ENCODE measurements at regions not wholly inside any gene's neighbourhood (a gene's known extent, or its start where the extent isn't known, plus 50 kb on each side); places are given as distances from the start of the nearest gene placed in this dataset.

- FAIRE-seq = no peak
- peak overlapping the region; percentile 46; the same call in 1 of the 2 replicates for H2AFZ ChIP-seq (ENCODE audit: low read length)
- peak overlapping the region; percentile 5; the same call in 1 of the 2 replicates for H2BK5ac ChIP-seq (ENCODE audit: low read depth, low read length)
- H3K9me3 ChIP-seq (ENCODE audit: insufficient read depth in 2 of 2, low read depth in 1 of 2, low read length in 1 of 2) = no peaks in the 10 kb centered on the region
- no peak overlapping the region for H3K27ac ChIP-seq (ENCODE audit: low read depth, low read length)
- peak overlapping the region in 1 of 2 experiments; percentile 33; a peak in 1 of 4 replicates for H3K4me2 ChIP-seq (ENCODE audit: insufficient read depth in 1 of 2, low read depth in 2 of 2, low read length in 2 of 2)
- DNase-seq (ENCODE audit: low read depth in 1 of 2, low spot score in 2 of 2) = no peak
- no peak overlapping the region for H2BK15ac ChIP-seq (ENCODE audit: low read length)
- no peak overlapping the region for H4K5ac ChIP-seq (ENCODE audit: insufficient read length, low read depth, low read length)
- ChIA-PET POLR2A (ENCODE audit: partially characterized antibody) (no interaction called here), CTCF (ENCODE audit: partially characterized antibody) (interaction anchor here (0.6 to 1.1 kb wide), 2 partner anchors 15 to 148 kb away, joined by 3 to 5 read pairs; no protein-coding TSS in a partner anchor)
- 56% methylated on average over 7 of the region's 7 CpGs; no CpG with 5 or more reads in 1 of the 2 experiments for WGBS, 2 experiments (ENCODE audit: extremely low coverage in 1 of 2, insufficient coverage in 1 of 2, insufficient read length in 1 of 2, insufficient replicate concordance in 2 of 2, low coverage in 1 of 2, low lambda C conversion rate in 2 of 2, missing lambda C conversion rate in 1 of 2)
- H3K27me3 ChIP-seq (replicated peaks in 1 of 4; ENCODE audit: control insufficient read depth in 3 of 4, extremely low read depth in 1 of 4, insufficient read depth in 3 of 4, low read length in 3 of 4) = no peaks in the 10 kb centered on the region
- H3K23me2 ChIP-seq (ENCODE audit: low read depth, low read length) = no peaks in the 10 kb centered on the region
- no peak overlapping the region for H3K4me3 ChIP-seq (ENCODE audit: extremely low read depth in 1 of 4, insufficient read depth in 2 of 4, low read depth in 3 of 4, low read length in 4 of 4)
- H2BK12ac ChIP-seq (ENCODE audit: low read depth, low read length) = 0 out of 2 replicates have a peak overlapping the region, but pooled peaks have one; percentile 6
- H4K91ac ChIP-seq (replicated peaks; ENCODE audit: insufficient read length, low read length) = no peak overlapping the region
- H3K18ac ChIP-seq (ENCODE audit: extremely low read depth, low read length) = 0 out of 2 replicates have a peak overlapping the region, but pooled peaks have one; percentile 34
- H3K23ac ChIP-seq (ENCODE audit: insufficient read length) = no peak overlapping the region
- H3K14ac ChIP-seq (ENCODE audit: insufficient read length) = no peak overlapping the region
- H4K8ac ChIP-seq (ENCODE audit: extremely low read depth, insufficient read depth, low read length) = no peak overlapping the region
- H2AK5ac ChIP-seq (ENCODE audit: low read depth, low read length) = no peak overlapping the region
- H3K36me3 ChIP-seq (ENCODE audit: control insufficient read depth in 2 of 4, insufficient read depth in 4 of 4, low read length in 3 of 4) = no peaks in the 10 kb centered on the region
- H3K79me1 ChIP-seq (ENCODE audit: low read depth, low read length) = no peaks in the 10 kb centered on the region
- no peak overlapping the region for H2BK20ac ChIP-seq (ENCODE audit: low read length)
- H3K4me1 ChIP-seq (replicated peaks in 1 of 4; ENCODE audit: control insufficient read depth in 3 of 4, insufficient read depth in 4 of 4, low read length in 3 of 4) = peaks cover 0 to 10% (median 7%) of the 10 kb centered on the region in 4 experiments; a peak in 4 of 7 replicates
- H3K4ac ChIP-seq (replicated peaks; ENCODE audit: insufficient read length, low read depth, low read length) = peak overlapping the region; percentile 41
- H3K79me2 ChIP-seq (ENCODE audit: control insufficient read depth in 1 of 2, insufficient read depth in 2 of 2, low read length in 2 of 2) = no peaks in the 10 kb centered on the region
- H2BK120ac ChIP-seq (replicated peaks; ENCODE audit: low read depth, low read length) = no peak overlapping the region
- no peak overlapping the region for H3K9ac ChIP-seq (replicated peaks in 1 of 4; ENCODE audit: extremely low read depth in 1 of 4, low read depth in 3 of 4, low read length in 3 of 4)
- no peak overlapping the region for H3K56ac ChIP-seq (replicated peaks; ENCODE audit: insufficient read length, low read depth, low read length)
- H4K20me1 ChIP-seq (replicated peaks in 1 of 2; ENCODE audit: control insufficient read depth in 1 of 2, insufficient read depth in 2 of 2, low read length in 2 of 2) = no peaks in the 10 kb centered on the region
Measured at GRCh38 chr9:20197976-20198685, 409.3 kb upstream of the SLC24A2 start.

Data from H1 (cell line).